ENCODE measurements at regions not wholly inside any gene's neighbourhood (a gene's known extent, or its start where the extent isn't known, plus 50 kb on each side); places are given as distances from the start of the nearest gene placed in this dataset.

DNA sequence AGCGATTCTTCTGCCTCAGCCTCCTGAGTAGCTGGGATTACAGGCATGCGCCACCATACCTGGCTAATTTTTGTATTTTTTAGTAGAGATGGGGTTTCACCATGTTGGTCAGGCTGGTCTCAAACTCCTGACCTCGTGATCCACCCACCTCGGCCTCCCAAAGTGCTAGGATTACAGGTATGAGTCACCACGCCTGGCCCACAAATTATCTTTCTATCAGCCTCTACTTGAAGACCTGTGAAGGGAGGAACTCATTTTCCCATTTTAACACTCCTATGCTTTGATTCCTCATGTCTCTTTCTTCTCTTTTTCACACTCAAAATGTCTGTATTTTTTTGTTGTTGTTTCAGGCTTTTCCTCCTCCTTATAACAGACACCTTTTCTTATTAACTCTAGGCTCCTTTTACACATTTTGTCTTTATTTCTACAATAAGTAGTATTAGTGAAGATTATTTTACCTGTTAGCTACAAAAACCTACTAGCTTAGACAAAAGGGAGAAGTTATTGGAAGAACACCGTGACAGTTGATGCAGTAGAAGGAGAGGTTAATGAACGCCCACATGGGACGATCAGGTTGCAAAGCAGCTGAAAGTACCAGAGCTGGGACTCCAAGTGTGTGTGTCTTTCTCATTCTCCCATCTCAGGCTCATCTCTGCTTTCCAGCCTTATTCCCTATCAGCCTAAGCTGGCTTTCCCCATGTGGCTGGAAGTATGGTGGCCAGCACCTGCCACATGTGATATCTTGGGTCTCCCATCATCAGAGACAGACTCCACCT lies 97.6 kb upstream of the AGAP1 start:
- TF ChIP-seq, protein P1, sequence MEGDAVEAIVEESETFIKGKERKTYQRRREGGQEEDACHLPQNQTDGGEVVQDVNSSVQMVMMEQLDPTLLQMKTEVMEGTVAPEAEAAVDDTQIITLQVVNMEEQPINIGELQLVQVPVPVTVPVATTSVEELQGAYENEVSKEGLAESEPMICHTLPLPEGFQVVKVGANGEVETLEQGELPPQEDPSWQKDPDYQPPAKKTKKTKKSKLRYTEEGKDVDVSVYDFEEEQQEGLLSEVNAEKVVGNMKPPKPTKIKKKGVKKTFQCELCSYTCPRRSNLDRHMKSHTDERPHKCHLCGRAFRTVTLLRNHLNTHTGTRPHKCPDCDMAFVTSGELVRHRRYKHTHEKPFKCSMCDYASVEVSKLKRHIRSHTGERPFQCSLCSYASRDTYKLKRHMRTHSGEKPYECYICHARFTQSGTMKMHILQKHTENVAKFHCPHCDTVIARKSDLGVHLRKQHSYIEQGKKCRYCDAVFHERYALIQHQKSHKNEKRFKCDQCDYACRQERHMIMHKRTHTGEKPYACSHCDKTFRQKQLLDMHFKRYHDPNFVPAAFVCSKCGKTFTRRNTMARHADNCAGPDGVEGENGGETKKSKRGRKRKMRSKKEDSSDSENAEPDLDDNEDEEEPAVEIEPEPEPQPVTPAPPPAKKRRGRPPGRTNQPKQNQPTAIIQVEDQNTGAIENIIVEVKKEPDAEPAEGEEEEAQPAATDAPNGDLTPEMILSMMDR (IDR thresholded peaks at IDR 0.05; ENCODE audit: low read depth, low read length), result no peak
- no peak overlapping the region for H3K4me3 ChIP-seq (replicated peaks in 1 of 2; ENCODE audit: low read depth in 2 of 2, low read length in 2 of 2)
- DNase-seq (ENCODE audit: low read depth in 2 of 2), result no peak

DNA sequence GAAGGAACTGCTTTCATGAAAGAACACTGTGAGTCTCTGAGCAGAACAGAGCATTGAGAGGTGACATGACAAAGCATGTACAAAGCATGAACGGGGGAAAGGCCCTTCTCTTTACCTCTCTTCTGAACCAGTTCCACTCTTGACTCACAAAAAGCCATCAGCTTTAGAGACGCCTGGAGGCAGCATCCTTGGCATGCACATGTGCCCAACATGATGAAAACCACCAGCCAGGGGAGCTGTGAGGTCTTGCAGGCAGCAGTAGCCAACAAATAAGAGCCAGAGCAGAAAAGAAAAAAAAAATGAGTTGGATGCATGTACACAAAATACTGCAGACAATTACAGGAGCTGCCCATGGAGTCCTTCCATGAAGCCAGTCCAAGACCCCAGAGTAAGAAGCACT lies 95.5 kb upstream of the AGAP1 start:
- DNase-seq (ENCODE audit: low read depth in 2 of 2), result no peak
- TF ChIP-seq, protein P1 (IDR thresholded peaks at IDR 0.05; ENCODE audit: low read depth, low read length), result no peak

DNA sequence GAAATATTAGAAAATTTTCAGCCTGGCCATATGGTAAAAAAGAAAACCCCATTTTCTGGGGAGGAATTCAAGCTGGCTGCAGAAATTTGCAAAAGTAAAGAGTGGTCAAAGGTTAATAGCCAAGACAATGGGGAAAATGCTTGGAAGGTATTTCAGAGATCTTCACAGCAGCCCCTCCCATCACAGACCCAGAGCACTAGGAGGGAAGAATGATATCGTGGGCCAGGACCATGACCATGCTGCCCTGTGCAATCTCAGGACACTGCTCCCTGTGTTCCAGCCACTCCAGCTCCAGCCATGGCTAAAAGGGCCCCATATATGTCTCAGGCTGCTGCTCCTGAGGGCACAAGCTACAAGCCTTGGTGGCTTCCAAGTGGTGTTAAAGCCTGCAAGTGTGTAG lies 93.9 kb upstream of the AGAP1 start:
- H3K4me3 ChIP-seq (replicated peaks in 1 of 2; ENCODE audit: low read depth in 2 of 2, low read length in 2 of 2), result no peak overlapping the region
- TF ChIP-seq, protein P1 (IDR thresholded peaks at IDR 0.05; ENCODE audit: low read depth, low read length), result no peak
- DNase-seq (ENCODE audit: low read depth in 2 of 2), result no peak

More for the DNA sequence above, 95.5 kb upstream of the AGAP1 start:
- H3K4me3 ChIP-seq (replicated peaks in 1 of 2; ENCODE audit: low read depth in 2 of 2, low read length in 2 of 2), result no peak overlapping the region

DNA sequence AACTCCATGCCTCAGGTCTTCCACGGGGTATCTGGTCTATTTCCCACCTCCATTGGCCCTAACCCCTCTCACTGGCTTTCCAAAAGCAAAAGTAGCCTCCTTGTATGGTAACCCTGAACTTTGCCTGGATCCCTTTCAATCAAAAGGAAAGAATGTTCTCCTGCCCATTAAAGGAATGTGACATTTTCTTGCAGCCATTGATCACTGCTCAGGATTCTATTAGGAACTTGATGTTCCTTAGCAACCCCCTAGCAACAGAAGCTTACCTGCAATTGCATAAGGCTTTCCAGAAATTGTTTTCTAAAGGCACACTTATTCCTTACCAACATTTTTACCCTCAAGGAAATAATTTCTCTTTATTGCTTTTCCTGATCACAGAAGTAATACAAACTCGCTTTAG lies 91.4 kb upstream of the AGAP1 start:
- TF ChIP-seq, protein P1 (IDR thresholded peaks at IDR 0.05; ENCODE audit: low read depth, low read length), result no peak

GRCh38 chr2:235405612-235406361 lies 88.1 kb upstream of the AGAP1 start:
- no peak for DNase-seq (ENCODE audit: low read depth in 2 of 2)
- no peak overlapping the region for H3K4me3 ChIP-seq (replicated peaks in 1 of 2; ENCODE audit: low read depth in 2 of 2, low read length in 2 of 2)
- TF ChIP-seq, protein P1 (IDR thresholded peaks at IDR 0.05; ENCODE audit: low read depth, low read length), result no peak

More for the DNA sequence above, 91.4 kb upstream of the AGAP1 start:
- no peak for DNase-seq (ENCODE audit: low read depth in 2 of 2)
- no peak overlapping the region for H3K4me3 ChIP-seq (replicated peaks in 1 of 2; ENCODE audit: low read depth in 2 of 2, low read length in 2 of 2)

- TF ChIP-seq, protein P1 (IDR thresholded peaks at IDR 0.05; ENCODE audit: low read depth, low read length), result no peak
- DNase-seq (ENCODE audit: low read depth in 2 of 2), result no peak
- no peak overlapping the region for H3K4me3 ChIP-seq (replicated peaks in 1 of 2; ENCODE audit: low read depth in 2 of 2, low read length in 2 of 2)
These were observed 87.4 kb upstream of the AGAP1 start for GRCh38 chr2:235406430-235406829.

All from cardiac fibroblast (primary cell).